Esophagus muscularis mucosa (tissue), 4 donors: ENCODE measurements at regions not wholly inside any gene's neighbourhood (a gene's known extent, or its start where the extent isn't known, plus 50 kb on each side); places are given as distances from the start of the nearest gene placed in this dataset.

Source experiments
- DNase-seq: peaks from one replicate; pipeline ENCODE4 v3.0.0-alpha.2; 2017; ENCODE audit errors: extremely low spot score
- H3K27ac ChIP-seq, 4 donors: fragments of 200-600 bp; sonication (generic); replicated peaks in 1 of 4; 1 replicate in 3 of 4; 2 replicates in 1 of 4; pipeline ENCODE4 v1.5.1; 2016 to 2019; ENCODE audit warnings: mild to moderate bottlenecking in 1 of 4
- H3K27me3 ChIP-seq, 4 donors: fragments of 200-600 bp; sonication (generic); one replicate each; pipeline versions ENCODE4 v1.5.1 to v1.6.0; 2016 to 2019
- H3K36me3 ChIP-seq, 4 donors: fragments of 200-600 bp; sonication (generic); one replicate each; pipeline ENCODE4 v1.5.1; 2016 to 2019
- H3K4me1 ChIP-seq, 4 donors: fragments of 200-600 bp; sonication (generic); one replicate each; pipeline ENCODE4 v1.5.1; 2016 to 2019
- H3K4me3 ChIP-seq, 4 donors: fragments of 200-600 bp; sonication (generic); 1 replicate in 2 of 4; 2 replicates in 2 of 4; pipeline ENCODE4 v1.5.1; 2016 to 2019; ENCODE audit warnings: mild to moderate bottlenecking in 4 of 4, moderate library complexity in 1 of 4
- H3K9me3 ChIP-seq, 4 donors: fragments of 200-600 bp; sonication (generic); 1 replicate in 3 of 4; 2 replicates in 1 of 4; pipeline ENCODE4 v1.5.1; 2016 to 2019
- EP300 ChIP-seq: sonication (generic); formaldehyde crosslinking; IDR thresholded peaks from one replicate; pipeline ENCODE4 v1.6.1; 2017; ENCODE audit warnings: antibody characterized with exemption
- POLR2A ChIP-seq: fragments of 450-650 bp; IDR thresholded peaks from one replicate; pipeline ENCODE4 v1.6.1; 2017; ENCODE audit warnings: antibody characterized with exemption, moderate library complexity, mild to moderate bottlenecking, low read depth
- POLR2AphosphoS5 ChIP-seq, 2 donors: sonication (generic); formaldehyde crosslinking; IDR thresholded peaks; one replicate each; pipeline ENCODE4 v1.6.1; 2017; ENCODE audit warnings: antibody characterized with exemption in 2 of 2
- WGBS: methylation state at CpG from one replicate; pipeline ENCODE4 v1.1.5; 2018; 5-methylcytosine and 5-hydroxymethylcytosine counted together
- intact Hi-C: fragments of 100-400 bp; cut with DNase I; formaldehyde crosslinking; loops from one replicate; pipeline ENCODE4 v1.15.1; 2023
- TF ChIP-seq, protein P1 (sequence below), 3 experiments: fragments of 200-600 bp in 2 of 3; fragments of 450-650 bp in 1 of 3; sonication (generic) in 2 of 3; IDR thresholded peaks; one replicate each; pipeline ENCODE4 v1.5.1; 2017 to 2019; ENCODE audit warnings: antibody characterized with exemption in 3 of 3, mild to moderate bottlenecking in 2 of 3, moderate library complexity in 1 of 3

DNA sequence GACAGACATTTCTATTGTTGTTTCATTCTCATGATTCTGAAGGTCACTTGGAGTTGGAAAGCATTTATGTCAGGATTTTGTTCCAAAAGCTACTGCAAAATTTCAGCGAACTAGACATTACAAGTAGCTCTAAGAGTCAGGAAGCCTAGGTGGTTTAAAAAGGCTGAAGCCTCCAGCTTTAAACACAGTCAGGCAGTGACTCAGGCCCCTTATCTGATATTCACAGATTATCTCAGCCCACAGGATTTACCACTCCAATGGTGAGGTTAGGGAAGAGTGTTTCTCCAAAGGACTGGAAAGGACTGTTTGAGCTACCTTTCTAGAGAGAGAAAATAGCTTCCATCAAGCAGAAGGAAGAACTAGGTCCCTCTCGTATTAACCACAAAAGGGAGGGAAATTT is 624.4 kb upstream of the C16orf82 start:
- Histone ChIP-seq H3K27ac (no peak overlapping the region), H3K9me3 (peaks cover 0 to 7% (median 3%) of the 10 kb centered on the region in 4 donors), H3K4me1 (no peaks in the 10 kb centered on the region), H3K36me3 (no peaks in the 10 kb centered on the region), H3K27me3 (no peaks in the 10 kb centered on the region), H3K4me3 (no peak overlapping the region)
- DNase-seq, result no peak
- intact Hi-C loops, result no loop called here
- WGBS, result 60% methylated on average over 2 of the region's 2 CpGs
- no peak for TF ChIP-seq POLR2AphosphoS5 (IDR thresholded peaks at IDR 0.05)

DNA sequence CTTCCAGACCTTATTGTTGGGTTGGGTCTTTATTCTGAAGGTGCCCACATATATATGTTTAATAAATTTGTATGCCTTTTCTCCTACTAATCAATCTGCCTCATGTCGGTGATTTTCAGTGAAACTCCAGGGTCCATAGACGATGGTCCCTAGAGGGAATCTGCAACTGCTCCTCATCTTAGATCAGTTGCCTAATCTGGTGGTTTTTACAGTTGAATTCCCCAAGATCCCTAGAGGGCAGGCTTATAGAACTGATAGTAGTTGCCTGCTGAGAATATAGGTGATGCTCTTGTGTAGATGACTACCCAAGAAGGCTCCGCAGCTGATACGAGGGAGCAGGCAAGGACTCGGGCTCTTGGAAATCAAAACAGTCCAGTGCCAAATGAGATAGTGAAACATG is 619.2 kb upstream of the C16orf82 start:
- Histone ChIP-seq H3K9me3 (peaks cover 0 to 5% (median 2%) of the 10 kb centered on the region in 4 donors), H3K27me3 (no peaks in the 10 kb centered on the region), H3K36me3 (no peaks in the 10 kb centered on the region), H3K4me1 (no peaks in the 10 kb centered on the region), H3K4me3 (no peak overlapping the region), H3K27ac (no peak overlapping the region)
- TF ChIP-seq EP300, result no peak
- TF ChIP-seq, protein P1, sequence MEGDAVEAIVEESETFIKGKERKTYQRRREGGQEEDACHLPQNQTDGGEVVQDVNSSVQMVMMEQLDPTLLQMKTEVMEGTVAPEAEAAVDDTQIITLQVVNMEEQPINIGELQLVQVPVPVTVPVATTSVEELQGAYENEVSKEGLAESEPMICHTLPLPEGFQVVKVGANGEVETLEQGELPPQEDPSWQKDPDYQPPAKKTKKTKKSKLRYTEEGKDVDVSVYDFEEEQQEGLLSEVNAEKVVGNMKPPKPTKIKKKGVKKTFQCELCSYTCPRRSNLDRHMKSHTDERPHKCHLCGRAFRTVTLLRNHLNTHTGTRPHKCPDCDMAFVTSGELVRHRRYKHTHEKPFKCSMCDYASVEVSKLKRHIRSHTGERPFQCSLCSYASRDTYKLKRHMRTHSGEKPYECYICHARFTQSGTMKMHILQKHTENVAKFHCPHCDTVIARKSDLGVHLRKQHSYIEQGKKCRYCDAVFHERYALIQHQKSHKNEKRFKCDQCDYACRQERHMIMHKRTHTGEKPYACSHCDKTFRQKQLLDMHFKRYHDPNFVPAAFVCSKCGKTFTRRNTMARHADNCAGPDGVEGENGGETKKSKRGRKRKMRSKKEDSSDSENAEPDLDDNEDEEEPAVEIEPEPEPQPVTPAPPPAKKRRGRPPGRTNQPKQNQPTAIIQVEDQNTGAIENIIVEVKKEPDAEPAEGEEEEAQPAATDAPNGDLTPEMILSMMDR (IDR thresholded peaks at IDR 0.05), result no peak
- no peak for TF ChIP-seq POLR2A
- no peak for TF ChIP-seq POLR2AphosphoS5 (IDR thresholded peaks at IDR 0.05)
- WGBS, result 92% methylated on average over 5 of the region's 5 CpGs
- intact Hi-C loops, result no loop called here
- no peak for DNase-seq

DNA sequence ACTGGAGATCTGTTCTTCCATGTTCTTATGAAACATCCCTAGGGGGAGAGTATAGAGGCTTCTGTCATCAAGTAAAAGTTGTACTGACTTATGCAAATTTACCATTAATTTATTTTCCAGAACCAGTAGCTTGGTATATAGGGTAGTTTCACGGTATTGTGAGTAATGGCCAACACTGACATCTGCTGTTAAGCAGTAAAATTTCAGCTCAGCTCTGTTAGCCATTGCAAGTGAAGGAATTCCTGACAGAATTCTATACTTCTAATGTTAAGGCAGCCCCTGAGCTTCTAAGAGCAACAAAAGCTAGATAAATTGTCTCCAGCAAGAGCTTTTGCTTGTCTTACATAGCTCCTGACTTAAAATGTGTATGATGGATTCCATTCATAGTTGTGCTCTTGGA is 613.5 kb upstream of the C16orf82 start:
- no peaks in the 10 kb centered on the region for H3K27me3 ChIP-seq
- TF ChIP-seq POLR2AphosphoS5 (IDR thresholded peaks at IDR 0.05) (no peak), POLR2A (no peak), EP300 (no peak)
- TF ChIP-seq, protein P1 (IDR thresholded peaks at IDR 0.05), result no peak
- 39% methylated on average over 1 of the region's 1 CpG for WGBS
- H3K36me3 ChIP-seq, result no peaks in the 10 kb centered on the region
- H3K27ac ChIP-seq, result no peak overlapping the region
- no peak for DNase-seq
- H3K4me3 ChIP-seq, result no peak overlapping the region
- intact Hi-C loops, result no loop called here
- no peaks in the 10 kb centered on the region for H3K4me1 ChIP-seq
- H3K9me3 ChIP-seq, result peaks cover 0 to 7% (median 5%) of the 10 kb centered on the region in 4 donors

DNA sequence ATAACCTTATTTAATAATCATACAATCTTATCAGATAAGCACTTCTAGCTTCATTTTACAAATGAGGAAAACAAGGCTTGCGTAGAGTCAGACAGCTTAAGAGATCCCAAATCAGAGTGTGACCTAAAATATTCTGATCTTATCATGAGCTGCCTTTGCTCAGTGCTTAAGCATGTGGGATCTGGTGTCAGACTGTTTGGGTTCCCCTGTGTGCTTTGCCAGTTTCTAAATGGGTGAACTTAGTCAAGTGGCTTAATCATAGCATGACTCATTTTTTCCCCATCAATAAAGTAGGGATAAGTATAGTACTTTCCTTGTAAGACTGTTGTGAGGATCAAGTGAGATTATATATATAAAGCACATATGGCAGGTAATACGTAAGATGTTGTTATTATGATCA is 612.6 kb upstream of the C16orf82 start:
- H3K36me3 ChIP-seq, result no peaks in the 10 kb centered on the region
- no peak overlapping the region for H3K4me3 ChIP-seq
- H3K27ac ChIP-seq, result no peak overlapping the region
- intact Hi-C loops, result no loop called here
- TF ChIP-seq, protein P1 (IDR thresholded peaks at IDR 0.05), result no peak
- TF ChIP-seq POLR2A (no peak), EP300 (no peak), POLR2AphosphoS5 (IDR thresholded peaks at IDR 0.05) (no peak)
- peaks cover 0 to 7% (median 1%) of the 10 kb centered on the region in 4 donors for H3K9me3 ChIP-seq
- no peaks in the 10 kb centered on the region for H3K27me3 ChIP-seq
- DNase-seq, result no peak
- H3K4me1 ChIP-seq, result no peaks in the 10 kb centered on the region
- 82% methylated on average over 2 of the region's 2 CpGs for WGBS

DNA sequence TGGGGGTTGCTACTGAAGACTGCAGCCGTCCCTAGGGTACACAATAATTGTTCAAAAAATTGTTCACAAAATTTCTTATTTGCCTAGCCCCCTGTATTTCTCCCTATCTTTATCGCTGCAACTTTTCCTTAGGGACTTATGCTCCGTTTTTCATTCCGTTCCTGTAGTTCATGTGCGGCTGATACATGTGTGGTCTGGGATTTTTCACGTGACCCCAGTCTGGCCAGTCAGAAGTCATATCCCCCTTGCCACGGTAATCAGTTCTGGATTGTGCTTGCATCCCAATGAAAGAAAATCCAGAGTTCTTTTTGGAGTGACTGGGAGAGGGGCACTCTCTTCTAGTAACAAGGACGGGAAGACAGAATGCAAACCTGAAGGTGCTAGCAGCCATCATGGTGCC is 610.7 kb upstream of the C16orf82 start:
- intact Hi-C loops, result no loop called here
- WGBS, result 86% methylated on average over 8 of the region's 8 CpGs

More for the DNA sequence above, 610.7 kb upstream of the C16orf82 start:
- no peaks in the 10 kb centered on the region for H3K27me3 ChIP-seq
- no peak for DNase-seq
- no peaks in the 10 kb centered on the region for H3K36me3 ChIP-seq
- TF ChIP-seq EP300, result no peak
- TF ChIP-seq, protein P1 (IDR thresholded peaks at IDR 0.05), result no peak
- TF ChIP-seq POLR2A, result no peak
- TF ChIP-seq POLR2AphosphoS5 (IDR thresholded peaks at IDR 0.05), result no peak
- no peak overlapping the region for H3K27ac ChIP-seq
- no peaks in the 10 kb centered on the region for H3K4me1 ChIP-seq
- H3K4me3 ChIP-seq, result no peak overlapping the region
- peaks cover 0 to 7% (median 0%) of the 10 kb centered on the region in 4 donors for H3K9me3 ChIP-seq
